MM.1S (cell line): ENCODE measurements at regions not wholly inside any gene's neighbourhood (a gene's known extent, or its start where the extent isn't known, plus 50 kb on each side); places are given as distances from the start of the nearest gene placed in this dataset.

Experiments used
- DNase-seq: peaks from one replicate; pipeline ENCODE4 v3.0.0-alpha.2; 2015
- H2AFZ ChIP-seq: fragments of 300-600 bp; sonication (generic); 2 replicates; pipeline ENCODE4 v1.6.0; 2016; ENCODE audit warnings: antibody characterized with exemption, low read length
- H3F3A ChIP-seq: fragments of 300-600 bp; sonication (generic); 2 replicates; pipeline ENCODE4 v1.6.1; 2016; ENCODE audit warnings: mild to moderate bottlenecking, antibody characterized with exemption, low read length, moderate library complexity, mixed read lengths; ENCODE audit not compliant: insufficient read depth
- H3K27ac ChIP-seq: fragments of 300-600 bp; sonication (generic); 2 replicates; pipeline ENCODE4 v1.5.1; 2016; ENCODE audit warnings: mild to moderate bottlenecking, low read length
- H3K27me3 ChIP-seq: fragments of 300-600 bp; sonication (generic); replicated peaks from 2 replicates; pipeline ENCODE4 v1.6.0; 2016; ENCODE audit warnings: low read length; ENCODE audit not compliant: insufficient read depth
- H3K36me3 ChIP-seq: fragments of 300-600 bp; sonication (generic); replicated peaks from 2 replicates; pipeline ENCODE4 v1.6.1; 2016; ENCODE audit warnings: mild to moderate bottlenecking, low read length, mixed read lengths; ENCODE audit not compliant: insufficient read depth
- H3K4me1 ChIP-seq: fragments of 300-600 bp; sonication (generic); 2 replicates; pipeline ENCODE4 v1.6.1; 2016; ENCODE audit warnings: low read length, mixed read lengths
- H3K4me2 ChIP-seq: fragments of 300-600 bp; sonication (generic); 2 replicates; pipeline ENCODE4 v1.6.0; 2016; ENCODE audit warnings: low read depth, low read length
- H3K4me3 ChIP-seq: fragments of 300-600 bp; sonication (generic); 2 replicates; pipeline ENCODE4 v1.5.1; 2016; ENCODE audit warnings: low read length, mixed read lengths
- H3K79me2 ChIP-seq: fragments of 300-600 bp; sonication (generic); 2 replicates; pipeline ENCODE4 v1.6.1; 2016; ENCODE audit warnings: mixed run types, low read length, mixed read lengths
- H3K9ac ChIP-seq: fragments of 300-600 bp; sonication (generic); 2 replicates; pipeline ENCODE4 v1.6.1; 2016; ENCODE audit warnings: low read length, mixed read lengths
- H3K9me2 ChIP-seq: fragments of 300-600 bp; sonication (generic); replicated peaks from 2 replicates; pipeline ENCODE4 v1.6.1; 2016; ENCODE audit warnings: mild to moderate bottlenecking, low read length, mixed read lengths; ENCODE audit not compliant: insufficient read depth
- H3K9me3 ChIP-seq: fragments of 300-600 bp; sonication (generic); replicated peaks from 2 replicates; pipeline ENCODE4 v1.6.1; 2016; ENCODE audit warnings: mild to moderate bottlenecking, low read length, mixed read lengths; ENCODE audit not compliant: insufficient read depth
- H4K20me1 ChIP-seq: fragments of 300-600 bp; sonication (generic); 2 replicates; pipeline ENCODE4 v1.6.1; 2016; ENCODE audit warnings: mild to moderate bottlenecking, low read length, moderate library complexity, mixed read lengths; ENCODE audit not compliant: insufficient read depth
- EZH2 ChIP-seq: fragments of 300-600 bp; sonication (generic); optimal IDR thresholded peaks from 2 replicates; pipeline ENCODE3; 2017; ENCODE audit warnings: low read depth, mild to moderate bottlenecking, antibody characterized with exemption, low read length, mixed read lengths
- EZH2phosphoT487 ChIP-seq: fragments of 300-600 bp; sonication (generic); IDR thresholded peaks from 2 replicates; pipeline ENCODE4 v1.6.1; 2018; ENCODE audit warnings: antibody characterized with exemption, low read length
- TF ChIP-seq, protein P1 (sequence below): fragments of 300-600 bp; sonication (generic); IDR thresholded peaks from 2 replicates; pipeline ENCODE4 v1.5.1; 2016; ENCODE audit warnings: antibody characterized with exemption, low read length, mixed read lengths

- DNase-seq = no peak
- Histone ChIP-seq H4K20me1 (peaks cover 3% of the 10 kb centered on the region; the same call in 1 of the 2 replicates), H3F3A (peaks cover 6% of the 10 kb centered on the region; the same call in 1 of the 2 replicates), H3K4me1 (peaks cover 18% of the 10 kb centered on the region), H3K9me3 (no peaks in the 10 kb centered on the region), H3K27ac (no peak overlapping the region), H3K4me2 (no peak overlapping the region), H3K27me3 (peaks cover 92% of the 10 kb centered on the region), H3K9ac (no peak overlapping the region), H2AFZ (no peak overlapping the region), H3K9me2 (no peaks in the 10 kb centered on the region), H3K79me2 (no peaks in the 10 kb centered on the region), H3K4me3 (no peak overlapping the region), H3K36me3 (no peaks in the 10 kb centered on the region)
- TF ChIP-seq EZH2phosphoT487 (no peak), EZH2 (no peak)
- TF ChIP-seq, protein P1, sequence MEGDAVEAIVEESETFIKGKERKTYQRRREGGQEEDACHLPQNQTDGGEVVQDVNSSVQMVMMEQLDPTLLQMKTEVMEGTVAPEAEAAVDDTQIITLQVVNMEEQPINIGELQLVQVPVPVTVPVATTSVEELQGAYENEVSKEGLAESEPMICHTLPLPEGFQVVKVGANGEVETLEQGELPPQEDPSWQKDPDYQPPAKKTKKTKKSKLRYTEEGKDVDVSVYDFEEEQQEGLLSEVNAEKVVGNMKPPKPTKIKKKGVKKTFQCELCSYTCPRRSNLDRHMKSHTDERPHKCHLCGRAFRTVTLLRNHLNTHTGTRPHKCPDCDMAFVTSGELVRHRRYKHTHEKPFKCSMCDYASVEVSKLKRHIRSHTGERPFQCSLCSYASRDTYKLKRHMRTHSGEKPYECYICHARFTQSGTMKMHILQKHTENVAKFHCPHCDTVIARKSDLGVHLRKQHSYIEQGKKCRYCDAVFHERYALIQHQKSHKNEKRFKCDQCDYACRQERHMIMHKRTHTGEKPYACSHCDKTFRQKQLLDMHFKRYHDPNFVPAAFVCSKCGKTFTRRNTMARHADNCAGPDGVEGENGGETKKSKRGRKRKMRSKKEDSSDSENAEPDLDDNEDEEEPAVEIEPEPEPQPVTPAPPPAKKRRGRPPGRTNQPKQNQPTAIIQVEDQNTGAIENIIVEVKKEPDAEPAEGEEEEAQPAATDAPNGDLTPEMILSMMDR = no peak
These were observed 205.2 kb downstream of the MYLK4 start for GRCh38 chr6:2545383-2546038.

- Histone ChIP-seq H3K4me3 (no peak overlapping the region), H3F3A (peaks cover 6% of the 10 kb centered on the region; the same call in 1 of the 2 replicates), H3K36me3 (no peaks in the 10 kb centered on the region), H3K4me1 (peaks cover 18% of the 10 kb centered on the region), H3K27me3 (peaks cover 90% of the 10 kb centered on the region), H4K20me1 (peaks cover 3% of the 10 kb centered on the region; the same call in 1 of the 2 replicates), H3K9ac (no peak overlapping the region), H3K9me2 (no peaks in the 10 kb centered on the region), H3K4me2 (peak overlapping the region; percentile 7; the same call in 1 of the 2 replicates), H2AFZ (no peak overlapping the region), H3K79me2 (no peaks in the 10 kb centered on the region), H3K9me3 (no peaks in the 10 kb centered on the region), H3K27ac (no peak overlapping the region)
- TF ChIP-seq EZH2phosphoT487 (no peak), EZH2 (no peak)
- TF ChIP-seq, protein P1 = no peak
- DNase-seq = no peak
These were observed 207.4 kb downstream of the MYLK4 start for GRCh38 chr6:2543321-2543720.

DNA sequence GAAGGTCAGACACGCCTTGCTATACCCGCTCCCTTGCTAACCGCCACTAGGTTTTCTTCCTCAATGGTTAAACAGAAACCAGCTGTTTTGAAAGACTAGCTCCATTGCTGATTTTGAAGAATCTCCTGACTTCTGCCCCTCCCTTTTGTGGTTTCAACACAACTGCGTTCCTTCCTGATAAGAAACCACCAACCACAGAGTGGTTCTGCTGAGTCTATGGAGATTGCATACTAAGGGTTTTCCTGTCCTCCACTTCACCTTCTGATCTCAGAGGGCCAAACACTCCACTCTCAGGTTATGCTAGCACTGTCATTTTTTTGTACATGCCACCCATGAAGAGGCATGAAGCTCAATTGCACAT is 207.9 kb downstream of the MYLK4 start:
- H3K27me3 ChIP-seq = peaks cover 90% of the 10 kb centered on the region
- H3K27ac ChIP-seq = no peak overlapping the region
- DNase-seq = peak; percentile 97
- H3K9me3 ChIP-seq = no peaks in the 10 kb centered on the region
- H3K4me2 ChIP-seq = peak overlapping the region; percentile 46
- no peak for TF ChIP-seq EZH2phosphoT487
- TF ChIP-seq, protein P1 = no peak
- no peak for TF ChIP-seq EZH2
- no peak overlapping the region for H3K9ac ChIP-seq
- H3K9me2 ChIP-seq = no peaks in the 10 kb centered on the region
- no peaks in the 10 kb centered on the region for H3K79me2 ChIP-seq
- H2AFZ ChIP-seq = no peak overlapping the region
- H3K36me3 ChIP-seq = no peaks in the 10 kb centered on the region
- H3F3A ChIP-seq = peaks cover 6% of the 10 kb centered on the region; the same call in 1 of the 2 replicates
- H3K4me1 ChIP-seq = peaks cover 18% of the 10 kb centered on the region
- peaks cover 3% of the 10 kb centered on the region; the same call in 1 of the 2 replicates for H4K20me1 ChIP-seq
- H3K4me3 ChIP-seq = no peak overlapping the region
